Natural killer cell treated with Interleukin-12 subunit alpha and Interleukin-12 subunit beta and Interleukin-15 and Interleukin-18, amount 100 ng/mL, for 72 hours (primary cell): ENCODE measurements at regions not wholly inside any gene's neighbourhood (a gene's known extent, or its start where the extent isn't known, plus 50 kb on each side); places are given as distances from the start of the nearest gene placed in this dataset.

Experiments
- ATAC-seq, 2 donors: fragments of 150-1000 bp; cut with Tn5 transposase in 1 of 2; sonication (Bioruptor Pico), chemical (Tn5 transposase) in 1 of 2; 2 replicates each; pipeline ENCODE4 v1.10.0; 2021
- DNase-seq: peaks from one replicate; pipeline ENCODE4 v3.0.0; 2022; ENCODE audit warnings: low spot score
- H3K27ac Mint-ChIP-seq, 2 donors: 1 replicate in 1 of 2; 2 replicates in 1 of 2; pipeline ENCODE4 v1.8.0; 2022; ENCODE audit warnings: mixed read lengths in 2 of 2, mild to moderate bottlenecking in 1 of 2, moderate library complexity in 1 of 2
- H3K27me3 Mint-ChIP-seq, 2 donors: 1 replicate in 1 of 2; 2 replicates in 1 of 2; pipeline ENCODE4 v1.8.0; 2022; ENCODE audit warnings: mixed read lengths in 2 of 2
- H3K36me3 Mint-ChIP-seq: one replicate; pipeline ENCODE4 v1.8.0; 2022; ENCODE audit warnings: mixed read lengths
- H3K4me1 Mint-ChIP-seq, 2 donors: 1 replicate in 1 of 2; 2 replicates in 1 of 2; pipeline ENCODE4 v1.8.0; 2022; ENCODE audit warnings: low read depth in 2 of 2, mixed read lengths in 2 of 2, mild to moderate bottlenecking in 1 of 2
- H3K4me3 Mint-ChIP-seq: one replicate; pipeline ENCODE4 v1.8.0; 2022; ENCODE audit warnings: mixed read lengths
- H3K9me3 Mint-ChIP-seq: 2 replicates; pipeline ENCODE4 v1.8.0; 2022; ENCODE audit warnings: mixed read lengths

DNA sequence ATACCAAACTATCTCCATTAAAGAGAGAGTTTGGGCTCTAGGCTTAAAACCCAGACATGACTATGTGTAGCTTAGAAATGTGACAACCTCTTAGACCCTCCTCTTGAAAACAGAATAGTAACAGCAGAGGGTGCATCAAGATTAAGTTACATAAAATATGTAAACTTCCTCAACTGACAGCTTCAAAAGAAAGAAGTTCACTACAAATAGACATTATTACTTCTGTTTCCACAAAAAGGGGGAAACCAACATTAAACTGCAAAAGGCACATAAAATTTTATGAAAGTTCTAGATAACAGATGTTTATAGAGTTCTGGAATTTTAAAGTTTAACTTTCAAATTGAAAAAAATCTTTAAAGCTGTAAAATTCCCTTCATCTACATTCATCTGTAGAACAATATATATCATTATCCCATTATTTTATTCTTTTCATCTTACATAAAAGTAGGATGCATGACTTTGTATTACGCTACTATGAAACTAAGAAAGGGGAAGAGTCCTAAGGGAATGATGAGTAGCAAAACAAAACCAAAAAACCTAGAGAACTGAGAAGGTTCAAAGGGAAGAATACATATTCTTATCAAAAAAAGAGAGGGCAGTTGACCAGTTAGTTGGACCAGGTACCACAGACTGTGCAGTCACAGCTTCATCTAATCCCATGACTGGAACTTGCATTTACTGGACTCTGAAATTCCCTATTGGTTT is 177.0 kb downstream of the SIPA1L2 start:
- Mint-ChIP-seq H3K27me3 (peaks cover 12% of the 10 kb centered on the region in 2 donors), H3K4me1 (peaks cover 21 to 30% of the 10 kb centered on the region in 2 donors), H3K9me3 (no peaks in the 10 kb centered on the region), H3K27ac (no peak overlapping the region), H3K4me3 (no peak overlapping the region), H3K36me3 (no peaks in the 10 kb centered on the region)
- DNase-seq (no peak), ATAC-seq (no peak)

DNA sequence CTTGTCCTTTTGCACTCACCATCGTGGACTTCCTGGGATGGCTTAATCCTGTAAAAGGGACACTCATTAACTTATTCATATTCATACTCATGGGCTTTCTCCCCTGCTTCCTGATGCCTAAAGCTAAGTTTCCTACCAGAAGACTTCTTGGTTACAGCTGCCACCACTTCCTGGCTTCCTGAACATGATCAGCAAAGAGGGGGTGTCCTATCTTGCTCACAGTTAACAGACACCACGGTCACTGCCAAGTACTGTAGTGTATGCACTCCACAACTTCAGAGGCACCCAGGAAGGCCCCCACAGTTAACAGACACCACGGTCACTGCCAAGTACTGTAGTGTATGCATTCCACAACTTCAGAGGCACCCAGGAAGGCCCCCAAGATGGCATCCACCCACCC is 177.8 kb downstream of the SIPA1L2 start:
- DNase-seq (no peak), ATAC-seq (no peak)
- Mint-ChIP-seq H3K4me3 (no peak overlapping the region), H3K27me3 (peaks cover 12 to 14% of the 10 kb centered on the region in 2 donors), H3K4me1 (peaks cover 16 to 22% of the 10 kb centered on the region in 2 donors), H3K36me3 (no peaks in the 10 kb centered on the region), H3K9me3 (no peaks in the 10 kb centered on the region), H3K27ac (no peak overlapping the region)

DNA sequence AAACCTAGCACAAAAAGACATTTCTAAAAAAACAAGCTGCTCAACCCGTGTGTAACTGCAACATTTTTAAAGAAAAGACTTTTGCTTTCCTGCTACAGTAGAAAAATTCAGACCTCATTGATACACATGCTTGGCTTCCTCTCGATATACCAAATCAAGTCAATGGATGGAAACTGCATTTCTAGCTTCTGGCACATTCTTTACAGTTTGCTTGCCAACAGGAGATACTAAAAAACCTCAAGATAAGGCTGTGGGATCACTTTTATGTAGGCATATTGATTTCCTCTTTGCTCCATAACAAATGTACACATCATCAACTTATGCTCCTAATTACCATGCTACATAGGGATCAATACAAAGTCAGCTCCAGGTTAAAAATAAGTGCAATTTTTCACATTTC is 178.4 kb downstream of the SIPA1L2 start:
- DNase-seq (no peak), ATAC-seq (no peak)
- Mint-ChIP-seq H3K27ac (no peak overlapping the region), H3K4me3 (no peak overlapping the region), H3K27me3 (peaks cover 12 to 14% of the 10 kb centered on the region in 2 donors), H3K9me3 (no peaks in the 10 kb centered on the region), H3K36me3 (no peaks in the 10 kb centered on the region), H3K4me1 (peaks cover 12 to 16% of the 10 kb centered on the region in 2 donors)

DNA sequence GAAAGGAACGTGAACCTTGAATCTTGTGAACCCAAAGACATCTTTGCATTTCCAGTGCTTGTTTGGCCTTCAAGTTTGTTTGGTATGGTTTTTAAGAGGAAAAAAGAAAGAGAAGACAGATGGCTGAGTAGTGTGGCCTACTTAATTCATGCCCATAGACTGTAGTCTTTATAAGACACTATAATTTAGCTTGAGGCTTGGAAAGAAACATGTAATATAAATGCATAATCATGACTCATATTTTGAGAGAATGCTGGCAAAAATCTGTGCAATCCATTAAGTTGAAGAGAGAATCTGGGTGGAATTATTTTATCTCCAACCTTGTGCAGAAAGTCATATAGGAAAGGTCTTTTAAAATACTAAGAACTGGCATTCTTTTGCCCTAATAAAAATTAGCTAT is 179.3 kb downstream of the SIPA1L2 start:
- Mint-ChIP-seq H3K4me3 (no peak overlapping the region), H3K4me1 (peaks cover 11 to 14% of the 10 kb centered on the region in 2 donors), H3K36me3 (no peaks in the 10 kb centered on the region), H3K9me3 (no peaks in the 10 kb centered on the region), H3K27me3 (peaks cover 11 to 12% of the 10 kb centered on the region in 2 donors), H3K27ac (no peak overlapping the region)
- DNase-seq: no peak
- no peak for ATAC-seq

DNA sequence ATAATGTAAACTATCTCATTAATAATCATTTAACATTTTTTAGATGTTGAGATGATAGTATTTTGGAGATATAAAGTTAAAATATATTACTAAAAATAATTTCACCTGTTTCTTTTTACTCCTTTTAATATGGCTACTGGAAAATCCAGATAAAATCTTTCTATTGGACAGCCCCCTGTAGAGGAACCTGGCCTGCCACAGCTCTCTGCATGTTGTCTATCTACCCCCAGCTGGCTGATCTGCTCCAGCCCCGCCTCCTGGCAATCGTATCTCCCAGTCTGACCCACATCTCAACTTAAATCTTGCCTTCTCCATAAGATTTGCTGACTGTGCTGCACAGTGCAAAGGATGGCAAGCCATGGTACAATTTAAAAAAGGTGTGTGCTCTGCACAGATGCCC is 182.8 kb downstream of the SIPA1L2 start:
- peaks cover 6 to 7% of the 10 kb centered on the region in 2 donors for H3K4me1 Mint-ChIP-seq
- no peaks in the 10 kb centered on the region for H3K36me3 Mint-ChIP-seq
- ATAC-seq (no peak), DNase-seq (no peak)
- H3K27me3 Mint-ChIP-seq: peaks cover 6 to 9% of the 10 kb centered on the region in 2 donors
- H3K9me3 Mint-ChIP-seq: no peaks in the 10 kb centered on the region
- H3K27ac Mint-ChIP-seq: no peak overlapping the region
- no peak overlapping the region for H3K4me3 Mint-ChIP-seq

DNA sequence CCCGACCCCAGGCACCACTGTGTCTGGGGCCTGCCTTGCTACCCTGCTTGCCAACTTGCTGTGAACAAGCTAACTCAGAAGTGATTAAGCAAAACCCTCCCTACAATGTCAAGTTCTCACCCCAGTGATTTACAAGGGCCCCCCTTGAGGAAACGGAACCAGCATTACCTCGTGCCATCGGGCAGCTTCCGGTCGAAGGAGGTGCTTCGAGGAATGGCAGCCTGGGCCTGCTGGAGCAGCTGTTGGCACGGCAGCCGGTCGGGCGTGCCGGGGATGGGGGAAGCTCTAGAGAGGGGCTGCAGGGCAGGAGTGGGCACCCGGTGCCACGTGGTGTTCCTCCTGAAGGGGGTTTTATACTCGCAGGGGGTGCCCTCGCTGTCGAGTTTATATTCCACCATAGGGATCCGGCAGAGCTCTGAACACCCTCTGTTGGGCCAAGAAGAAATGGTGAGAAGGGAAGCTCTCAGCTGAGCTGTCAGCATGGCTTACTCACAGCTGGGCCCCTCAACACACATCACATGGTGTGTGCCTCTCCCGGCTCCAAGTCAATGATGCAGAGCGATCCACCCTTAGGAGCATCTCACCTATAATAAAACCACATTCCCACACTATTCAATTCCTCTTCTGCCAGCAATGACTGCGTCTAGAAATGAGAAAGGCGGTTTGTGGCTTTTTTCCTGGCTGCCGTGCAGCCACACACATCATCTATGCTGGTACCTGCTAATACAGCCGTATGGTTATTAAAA is 184.4 kb downstream of the SIPA1L2 start:
- Mint-ChIP-seq H3K27me3 (peaks cover 6 to 11% of the 10 kb centered on the region in 2 donors), H3K27ac (no peak overlapping the region), H3K4me1 (no peaks in the 10 kb centered on the region), H3K9me3 (no peaks in the 10 kb centered on the region), H3K36me3 (no peaks in the 10 kb centered on the region), H3K4me3 (no peak overlapping the region)
- DNase-seq (no peak), ATAC-seq (no peak)

DNA sequence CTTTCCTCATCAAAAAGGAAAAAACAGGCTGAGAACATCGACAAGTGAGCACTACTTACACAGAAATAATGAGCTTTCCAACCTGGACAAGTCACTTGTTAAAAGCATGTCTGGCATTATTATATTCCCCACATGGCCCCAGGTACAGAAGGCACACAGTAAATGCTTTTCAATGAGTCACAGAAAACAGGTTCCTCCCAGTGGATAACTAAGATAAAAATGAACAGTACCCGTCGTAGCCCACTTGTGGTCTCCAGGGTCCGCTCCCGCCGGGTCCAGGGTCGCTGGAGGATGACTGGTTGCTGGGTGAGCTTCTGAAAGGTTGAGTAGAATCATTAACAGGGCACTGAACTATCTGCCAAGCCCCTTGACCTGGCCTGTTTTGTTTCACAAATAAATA is 186.6 kb downstream of the SIPA1L2 start:
- H3K4me1 Mint-ChIP-seq: no peaks in the 10 kb centered on the region
- no peak overlapping the region for H3K27ac Mint-ChIP-seq
- no peaks in the 10 kb centered on the region for H3K36me3 Mint-ChIP-seq
- H3K4me3 Mint-ChIP-seq: no peak overlapping the region
- ATAC-seq (no peak), DNase-seq (no peak)
- H3K9me3 Mint-ChIP-seq: no peaks in the 10 kb centered on the region
- H3K27me3 Mint-ChIP-seq: peaks cover 3 to 11% of the 10 kb centered on the region in 2 donors

DNA sequence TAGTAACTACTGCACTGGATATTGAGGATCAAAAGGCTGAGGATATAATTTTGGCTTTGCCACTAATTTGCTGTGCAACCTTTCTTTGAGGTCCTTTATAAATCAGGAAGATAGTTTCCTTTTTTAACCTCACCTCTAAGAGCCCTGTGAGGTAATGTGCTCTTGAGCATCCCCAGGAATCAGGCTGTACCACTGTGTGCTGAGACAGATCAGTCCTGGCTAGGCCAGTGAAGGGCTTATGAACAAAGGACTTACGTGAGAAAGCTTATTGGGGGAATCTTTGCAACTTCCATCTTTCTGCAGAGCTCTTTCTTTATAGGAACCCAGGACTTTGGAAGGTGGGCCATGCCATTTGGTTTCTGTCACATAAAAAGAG is 188.9 kb downstream of the SIPA1L2 start:
- peaks cover 0 to 8% of the 10 kb centered on the region in 2 donors for H3K27me3 Mint-ChIP-seq

DNA sequence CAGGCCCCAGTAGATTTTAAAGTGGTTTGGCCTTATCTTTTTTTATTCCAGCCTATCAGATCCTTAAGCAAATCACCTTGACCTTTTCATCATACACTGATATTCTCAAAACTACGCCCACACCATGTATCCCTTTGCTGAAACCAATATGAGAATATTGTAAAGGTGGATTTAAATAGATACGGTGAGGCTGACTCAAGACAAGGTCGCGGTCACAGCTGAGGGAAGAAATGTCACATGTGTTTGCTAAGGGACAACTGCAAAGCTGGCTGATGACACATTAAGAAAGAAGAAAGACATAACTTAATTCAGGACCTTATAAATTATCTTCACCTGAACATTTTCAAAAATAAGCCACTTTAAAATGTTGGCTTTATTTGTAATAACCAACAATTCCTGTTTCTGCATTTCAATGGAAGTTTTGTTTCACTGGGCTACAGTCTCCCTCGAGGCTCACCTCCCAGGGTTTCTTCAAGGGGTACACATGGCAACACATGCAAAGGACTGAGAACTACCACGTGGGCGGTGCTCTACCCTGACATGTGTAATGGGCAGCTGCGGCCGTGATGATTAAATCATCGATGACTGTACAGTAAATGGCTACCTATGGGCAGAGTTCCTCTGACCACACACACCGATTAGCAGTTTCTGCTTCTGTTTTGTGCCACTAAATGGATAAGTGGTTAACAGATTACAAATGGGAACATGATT is 189.5 kb downstream of the SIPA1L2 start:
- ATAC-seq (no peak), DNase-seq (no peak)
- Mint-ChIP-seq H3K36me3 (no peaks in the 10 kb centered on the region), H3K27ac (no peak overlapping the region), H3K27me3 (peaks cover 0 to 8% of the 10 kb centered on the region in 2 donors), H3K4me1 (no peaks in the 10 kb centered on the region), H3K4me3 (no peak overlapping the region), H3K9me3 (no peaks in the 10 kb centered on the region)

More for the DNA sequence above, 188.9 kb downstream of the SIPA1L2 start:
- no peak overlapping the region for H3K4me3 Mint-ChIP-seq
- DNase-seq: no peak
- no peak for ATAC-seq
- no peak overlapping the region for H3K27ac Mint-ChIP-seq
- no peaks in the 10 kb centered on the region for H3K4me1 Mint-ChIP-seq
- H3K36me3 Mint-ChIP-seq: no peaks in the 10 kb centered on the region
- H3K9me3 Mint-ChIP-seq: no peaks in the 10 kb centered on the region

DNA sequence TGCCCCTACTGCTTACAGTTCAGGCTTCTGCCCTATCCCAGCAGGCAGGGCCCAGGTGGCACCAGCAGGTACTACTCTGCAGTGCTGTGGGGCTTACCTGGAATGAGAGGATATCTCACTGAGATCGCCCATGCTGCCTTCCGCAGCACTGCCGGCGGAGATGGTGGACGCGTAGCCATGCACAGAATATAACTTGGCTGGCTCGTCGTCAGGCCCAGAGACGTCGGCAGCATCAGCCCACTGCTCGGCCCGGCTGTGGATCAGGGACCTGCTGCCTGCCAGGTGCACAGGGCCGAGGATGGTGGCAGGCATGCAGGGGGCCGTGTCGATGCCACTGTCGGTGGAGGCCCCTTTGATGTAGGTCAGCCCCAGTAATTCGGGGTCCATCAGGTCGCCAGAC is 190.9 kb downstream of the SIPA1L2 start:
- Mint-ChIP-seq H3K36me3 (no peaks in the 10 kb centered on the region), H3K9me3 (no peaks in the 10 kb centered on the region), H3K4me3 (no peak overlapping the region), H3K27me3 (peaks cover 0 to 13% of the 10 kb centered on the region in 2 donors), H3K27ac (no peak overlapping the region), H3K4me1 (no peaks in the 10 kb centered on the region)
- ATAC-seq: no peak
- no peak for DNase-seq

DNA sequence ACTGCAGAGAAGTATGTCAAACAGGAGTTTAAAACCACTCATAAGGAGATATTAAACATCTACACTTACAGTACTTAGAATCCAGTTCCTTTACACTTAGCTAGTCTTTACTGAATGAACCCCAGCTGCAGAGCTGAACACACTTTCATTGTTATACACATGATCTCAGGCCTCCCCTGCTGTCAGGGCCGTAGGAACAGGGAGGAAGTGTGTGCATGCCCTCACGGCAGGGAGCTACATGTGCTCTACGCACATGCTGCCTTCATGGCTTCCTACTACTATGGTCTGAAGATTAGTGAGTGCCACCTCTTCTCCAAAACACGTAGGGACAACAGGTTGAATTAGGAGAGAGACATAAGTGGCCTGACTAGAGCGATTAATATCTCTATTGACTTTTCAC is 191.5 kb downstream of the SIPA1L2 start:
- H3K9me3 Mint-ChIP-seq: no peaks in the 10 kb centered on the region
- ATAC-seq (no peak), DNase-seq (no peak)
- H3K36me3 Mint-ChIP-seq: no peaks in the 10 kb centered on the region
- H3K27ac Mint-ChIP-seq: no peak overlapping the region
- H3K4me3 Mint-ChIP-seq: no peak overlapping the region
- H3K4me1 Mint-ChIP-seq: no peaks in the 10 kb centered on the region
- peaks cover 0 to 12% of the 10 kb centered on the region in 2 donors for H3K27me3 Mint-ChIP-seq

DNA sequence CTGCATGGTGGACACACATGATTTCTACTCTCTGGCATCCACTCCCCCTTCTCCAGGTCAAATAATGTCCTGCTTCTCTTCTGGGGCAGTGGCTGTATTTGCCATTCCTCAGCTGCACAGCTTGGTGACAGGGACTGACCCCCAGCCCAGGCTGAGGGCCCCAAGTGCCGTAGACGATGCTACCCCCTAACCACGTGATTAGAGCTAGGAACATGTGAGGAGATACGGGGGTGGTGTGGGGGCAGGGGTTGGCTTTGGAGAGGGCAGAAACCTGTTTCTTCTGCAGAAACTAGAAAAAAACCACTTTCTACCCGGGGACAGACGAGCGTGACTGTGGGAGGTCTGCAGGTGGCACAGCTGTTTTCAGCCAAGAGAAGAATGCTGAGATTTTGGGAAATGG is 192.4 kb downstream of the SIPA1L2 start:
- DNase-seq: no peak
- no peak overlapping the region for H3K4me3 Mint-ChIP-seq
- H3K27me3 Mint-ChIP-seq: peaks cover 0 to 12% of the 10 kb centered on the region in 2 donors
- H3K36me3 Mint-ChIP-seq: no peaks in the 10 kb centered on the region
- no peak overlapping the region for H3K27ac Mint-ChIP-seq
- no peak for ATAC-seq
- no peaks in the 10 kb centered on the region for H3K9me3 Mint-ChIP-seq
- no peaks in the 10 kb centered on the region for H3K4me1 Mint-ChIP-seq

DNA sequence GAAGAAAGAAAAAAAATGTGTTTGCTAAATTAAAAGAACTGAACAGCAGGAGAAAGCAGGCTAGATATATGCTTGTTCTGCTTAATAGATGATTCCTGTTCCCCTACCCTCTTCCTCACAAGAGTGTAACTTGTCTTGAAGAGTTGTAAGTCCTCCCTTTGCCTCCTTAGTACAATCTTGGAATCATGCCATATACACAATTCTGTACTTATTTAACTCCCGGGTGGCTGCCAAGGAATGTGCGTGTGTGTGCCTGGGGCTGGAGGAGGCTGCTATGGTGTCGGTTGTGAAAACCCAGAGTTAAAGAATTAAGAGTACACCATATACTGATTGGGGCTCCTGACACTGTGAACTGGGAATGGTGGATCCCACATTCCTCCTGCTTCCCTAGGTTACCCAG is 194.2 kb downstream of the SIPA1L2 start:
- Mint-ChIP-seq H3K36me3 (no peaks in the 10 kb centered on the region), H3K27me3 (peaks cover 0 to 13% of the 10 kb centered on the region in 2 donors), H3K4me1 (no peaks in the 10 kb centered on the region), H3K27ac (no peak overlapping the region), H3K9me3 (no peaks in the 10 kb centered on the region), H3K4me3 (no peak overlapping the region)
- no peak for DNase-seq
- no peak for ATAC-seq

DNA sequence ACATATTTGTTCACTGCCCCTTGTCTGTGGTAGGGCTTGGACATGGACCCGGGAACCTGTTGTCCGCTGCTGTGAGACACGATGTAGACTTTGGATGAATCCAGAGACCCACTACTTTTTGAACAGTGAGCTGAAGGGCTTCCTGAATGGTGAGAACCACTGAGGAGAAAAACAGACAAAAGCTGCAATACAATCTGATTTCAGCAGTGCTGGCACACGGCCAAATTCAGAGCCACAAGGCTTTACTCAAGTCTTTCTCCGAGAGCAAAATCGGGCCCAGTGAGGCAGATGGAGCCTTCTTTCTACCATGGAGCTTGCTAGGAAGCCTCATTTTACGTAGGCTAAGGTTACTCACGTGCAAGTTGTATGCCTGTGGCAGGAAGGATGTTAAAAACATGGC is 197.6 kb downstream of the SIPA1L2 start:
- no peak for ATAC-seq

More for the DNA sequence above, 197.6 kb downstream of the SIPA1L2 start:
- Mint-ChIP-seq H3K9me3 (no peaks in the 10 kb centered on the region), H3K36me3 (no peaks in the 10 kb centered on the region), H3K4me1 (no peaks in the 10 kb centered on the region), H3K27me3 (peaks cover 6 to 20% of the 10 kb centered on the region in 2 donors), H3K27ac (no peak overlapping the region), H3K4me3 (no peak overlapping the region)
- DNase-seq: no peak
